GM23338 (cell line): ENCODE measurements at regions not wholly inside any gene's neighbourhood (a gene's known extent, or its start where the extent isn't known, plus 50 kb on each side); places are given as distances from the start of the nearest gene placed in this dataset.

Experiments used
- ATAC-seq: fragments of 200-7000 bp; cut with Tn5 transposase; 3 replicates; pipeline ENCODE4 v1.9.1; 2020
- DNase-seq: peaks from one replicate; pipeline ENCODE4 v3.0.0-alpha.2; 2015; ENCODE audit warnings: low spot score
- H2AFZ ChIP-seq: fragments of 200-600 bp; sonication (generic); 2 replicates; pipeline ENCODE4 v1.8.0; 2016; ENCODE audit warnings: antibody characterized with exemption, mild to moderate bottlenecking, moderate library complexity
- H3F3A ChIP-seq: fragments of 200-600 bp; sonication (generic); replicated peaks from 2 replicates; pipeline ENCODE4 v1.8.0; 2017; ENCODE audit warnings: antibody characterized with exemption, mixed run types, low read depth
- H3K27ac ChIP-seq: fragments of 200-600 bp; sonication (generic); 2 replicates; pipeline ENCODE4 v1.6.1; 2016; ENCODE audit warnings: low read depth
- H3K27me3 ChIP-seq: fragments of 200-600 bp; sonication (generic); 2 replicates; pipeline ENCODE4 v1.8.0; 2016; ENCODE audit warnings: mild to moderate bottlenecking, mixed run types, moderate library complexity; ENCODE audit not compliant: insufficient read depth
- H3K36me3 ChIP-seq: fragments of 200-600 bp; sonication (generic); 2 replicates; pipeline ENCODE4 v1.8.0; 2016; ENCODE audit warnings: mild to moderate bottlenecking; ENCODE audit not compliant: insufficient read depth
- H3K4me1 ChIP-seq: fragments of 200-600 bp; sonication (generic); 2 replicates; pipeline ENCODE4 v1.8.0; 2016; ENCODE audit warnings: mild to moderate bottlenecking, moderate library complexity; ENCODE audit not compliant: insufficient read depth
- H3K4me2 ChIP-seq: fragments of 200-600 bp; sonication (generic); 2 replicates; pipeline ENCODE4 v1.7.1; 2017; ENCODE audit warnings: mixed run types
- H3K4me3 ChIP-seq: fragments of 200-600 bp; sonication (generic); 2 replicates; pipeline ENCODE4 v1.6.1; 2016; ENCODE audit warnings: mixed run types
- H3K79me2 ChIP-seq: fragments of 200-600 bp; sonication (generic); replicated peaks from 2 replicates; pipeline ENCODE4 v1.8.0; 2017; ENCODE audit warnings: mild to moderate bottlenecking; ENCODE audit not compliant: insufficient read depth
- H3K9me2 ChIP-seq: fragments of 200-600 bp; sonication (generic); 2 replicates; pipeline ENCODE4 v1.8.0; 2017; ENCODE audit not compliant: insufficient read depth
- H4K20me1 ChIP-seq: fragments of 200-600 bp; sonication (generic); replicated peaks from 2 replicates; pipeline ENCODE4 v1.8.0; 2017; ENCODE audit warnings: mild to moderate bottlenecking; ENCODE audit not compliant: insufficient read depth
- H3K27ac Mint-ChIP-seq: 2 replicates; pipeline ENCODE4 v1.8.0; 2020; ENCODE audit warnings: inconsistent platforms, mild to moderate bottlenecking, moderate library complexity, mixed read lengths
- H3K27me3 Mint-ChIP-seq: 3 replicates; pipeline ENCODE4 v1.8.0; 2022; ENCODE audit warnings: low read depth, mild to moderate bottlenecking, moderate library complexity, mixed read lengths, inconsistent platforms; ENCODE audit not compliant: insufficient read depth, poor library complexity
- H3K36me3 Mint-ChIP-seq: 3 replicates; pipeline ENCODE4 v1.8.0; 2021; ENCODE audit warnings: low read depth, mild to moderate bottlenecking, inconsistent platforms, moderate library complexity, mixed read lengths
- H3K4me1 Mint-ChIP-seq: 3 replicates; pipeline ENCODE4 v1.8.0; 2020; ENCODE audit warnings: mild to moderate bottlenecking, inconsistent platforms, mixed read lengths
- H3K4me3 Mint-ChIP-seq: 3 replicates; pipeline ENCODE4 v1.8.0; 2021; ENCODE audit warnings: moderate library complexity, mild to moderate bottlenecking, inconsistent platforms, mixed read lengths
- H3K9me3 Mint-ChIP-seq: 3 replicates; pipeline ENCODE4 v1.8.0; 2020; ENCODE audit warnings: moderate library complexity, mild to moderate bottlenecking, inconsistent platforms, mixed read lengths
- CREB1 ChIP-seq: fragments of 250-450 bp; sonication (Bioruptor Pico); IDR thresholded peaks from 2 replicates; pipeline ENCODE4 v1.5.0; 2020; ENCODE audit warnings: low read depth, mild to moderate bottlenecking, moderate library complexity
- CTCF ChIP-seq, 2 experiments: fragments of 200-600 bp in 1 of 2; sonication (generic) in 1 of 2; conservative IDR thresholded peaks; 2 replicates each; pipeline versions ENCODE4 v1.5.1 to v1.6.1; 2016 to 2017; ENCODE audit warnings: antibody characterized with exemption in 2 of 2, low read depth in 2 of 2, mild to moderate bottlenecking in 2 of 2, moderate library complexity in 1 of 2
- EZH2 ChIP-seq: fragments of 200-600 bp; sonication (generic); IDR thresholded peaks from one replicate; pipeline ENCODE4 v1.8.0; 2017; ENCODE audit warnings: antibody characterized with exemption, mild to moderate bottlenecking, low read depth; ENCODE audit not compliant: unreplicated experiment
- EZH2phosphoT487 ChIP-seq: fragments of 200-600 bp; sonication (generic); IDR thresholded peaks from one replicate; pipeline ENCODE4 v1.8.1; 2018; ENCODE audit warnings: antibody characterized with exemption; ENCODE audit not compliant: unreplicated experiment
- JUNB ChIP-seq: IDR thresholded peaks from one replicate; pipeline ENCODE4 v1.6.1; 2016; ENCODE audit warnings: antibody characterized with exemption; ENCODE audit not compliant: unreplicated experiment
- NANOG ChIP-seq: IDR thresholded peaks from 2 replicates; pipeline ENCODE4 v1.6.1; 2016; ENCODE audit warnings: antibody characterized with exemption, borderline replicate concordance
- POLR2AphosphoS5 ChIP-seq: IDR thresholded peaks from 2 replicates; pipeline ENCODE4 v1.6.1; 2016; ENCODE audit warnings: antibody characterized with exemption, low read depth
- REST ChIP-seq: IDR thresholded peaks from one replicate; pipeline ENCODE4 v1.6.1; 2018; ENCODE audit warnings: antibody characterized with exemption; ENCODE audit not compliant: unreplicated experiment
- STAT1 ChIP-seq: IDR thresholded peaks from one replicate; pipeline ENCODE4 v1.6.1; 2016; ENCODE audit warnings: antibody characterized with exemption; ENCODE audit not compliant: unreplicated experiment
- ZNF114 ChIP-seq: fragments of 250-450 bp; sonication (Bioruptor Pico); IDR thresholded peaks from 2 replicates; pipeline ENCODE4 v1.5.0; 2020; ENCODE audit warnings: mild to moderate bottlenecking, moderate library complexity
- ZNF331 ChIP-seq: fragments of 250-450 bp; sonication (Bioruptor Pico); IDR thresholded peaks from 2 replicates; pipeline ENCODE4 v1.5.0; 2020; ENCODE audit warnings: low read depth, mild to moderate bottlenecking, moderate library complexity
- ZNF462 ChIP-seq: fragments of 250-450 bp; sonication (Bioruptor Pico); IDR thresholded peaks from 2 replicates; pipeline ENCODE4 v1.5.0; 2020; ENCODE audit warnings: mild to moderate bottlenecking, moderate library complexity
- TF ChIP-seq, protein P1 (sequence below): IDR thresholded peaks from 2 replicates; pipeline ENCODE4 v1.6.1; 2016; ENCODE audit warnings: antibody characterized with exemption

GRCh38 chr2:8067784-8068336 lies 614.0 kb upstream of the ID2 start:
- H3K36me3 ChIP-seq = no peaks in the 10 kb centered on the region
- H3K27ac ChIP-seq = no peak overlapping the region
- H3K79me2 ChIP-seq = no peaks in the 10 kb centered on the region
- ATAC-seq (no peak), DNase-seq (no peak)
- no peak overlapping the region for H3K4me3 ChIP-seq
- no peak overlapping the region for H2AFZ ChIP-seq
- no peaks in the 10 kb centered on the region for H4K20me1 ChIP-seq
- no peak overlapping the region for H3K27ac Mint-ChIP-seq
- peaks cover 9% of the 10 kb centered on the region; the same call in 2 of the 3 replicates for H3K9me3 Mint-ChIP-seq
- H3K36me3 Mint-ChIP-seq = peaks cover 20% of the 10 kb centered on the region; the same call in 2 of the 3 replicates
- no peak overlapping the region for H3K4me2 ChIP-seq
- H3K27me3 Mint-ChIP-seq = peaks cover 7% of the 10 kb centered on the region
- H3K4me1 Mint-ChIP-seq = no peaks in the 10 kb centered on the region
- H3K27me3 ChIP-seq = no peaks in the 10 kb centered on the region
- no peaks in the 10 kb centered on the region for H3F3A ChIP-seq
- peaks cover 13% of the 10 kb centered on the region for H3K9me2 ChIP-seq
- TF ChIP-seq CREB1 (no peak), EZH2 (no peak), POLR2AphosphoS5 (no peak), JUNB (no peak), NANOG (no peak), ZNF114 (no peak), CTCF (conservative IDR thresholded peaks at IDR 0.05; ENCODE audit: low read depth in 2 of 2) (no peak), REST (no peak), ZNF462 (CRISPR knock-in tag) (no peak), EZH2phosphoT487 (no peak), STAT1 (no peak), ZNF331 (CRISPR knock-in tag) (no peak)
- TF ChIP-seq, protein P1, sequence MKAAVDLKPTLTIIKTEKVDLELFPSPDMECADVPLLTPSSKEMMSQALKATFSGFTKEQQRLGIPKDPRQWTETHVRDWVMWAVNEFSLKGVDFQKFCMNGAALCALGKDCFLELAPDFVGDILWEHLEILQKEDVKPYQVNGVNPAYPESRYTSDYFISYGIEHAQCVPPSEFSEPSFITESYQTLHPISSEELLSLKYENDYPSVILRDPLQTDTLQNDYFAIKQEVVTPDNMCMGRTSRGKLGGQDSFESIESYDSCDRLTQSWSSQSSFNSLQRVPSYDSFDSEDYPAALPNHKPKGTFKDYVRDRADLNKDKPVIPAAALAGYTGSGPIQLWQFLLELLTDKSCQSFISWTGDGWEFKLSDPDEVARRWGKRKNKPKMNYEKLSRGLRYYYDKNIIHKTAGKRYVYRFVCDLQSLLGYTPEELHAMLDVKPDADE = no peak
- no peaks in the 10 kb centered on the region for H3K4me1 ChIP-seq
- H3K4me3 Mint-ChIP-seq = no peak overlapping the region
